ENCODE measurements at regions not wholly inside any gene's neighbourhood (a gene's known extent, or its start where the extent isn't known, plus 50 kb on each side); places are given as distances from the start of the nearest gene placed in this dataset.

- no peak for TF ChIP-seq EZH2 (IDR thresholded peaks at IDR 0.05; ENCODE audit: low read depth, unreplicated experiment)
- TF ChIP-seq CTCF (conservative IDR thresholded peaks at IDR 0.05; ENCODE audit: low read depth in 2 of 2), result no peak
- no peak for TF ChIP-seq POLR2AphosphoS5 (IDR thresholded peaks at IDR 0.05; ENCODE audit: low read depth)
- TF ChIP-seq ZNF462 (CRISPR knock-in tag; IDR thresholded peaks at IDR 0.05), result no peak
- no peak for TF ChIP-seq REST (IDR thresholded peaks at IDR 0.05; ENCODE audit: unreplicated experiment)
- TF ChIP-seq EZH2phosphoT487 (IDR thresholded peaks at IDR 0.05; ENCODE audit: unreplicated experiment), result no peak
- no peak for TF ChIP-seq JUNB (IDR thresholded peaks at IDR 0.05; ENCODE audit: unreplicated experiment)
- no peak for TF ChIP-seq CREB1 (CRISPR knock-in tag; IDR thresholded peaks at IDR 0.05; ENCODE audit: low read depth)
- TF ChIP-seq ZNF331 (CRISPR knock-in tag; IDR thresholded peaks at IDR 0.05; ENCODE audit: low read depth), result no peak
- TF ChIP-seq ETS1 (IDR thresholded peaks at IDR 0.05), result no peak
- TF ChIP-seq ZNF114 (CRISPR knock-in tag; IDR thresholded peaks at IDR 0.05), result no peak
- no peak for TF ChIP-seq STAT1 (IDR thresholded peaks at IDR 0.05; ENCODE audit: unreplicated experiment)
- no peak for TF ChIP-seq NANOG (IDR thresholded peaks at IDR 0.05; ENCODE audit: borderline replicate concordance)
Observed at GRCh38 chr2:12855508-12855907, 138.8 kb downstream of the TRIB2 start.
